Neural crest cell (in vitro differentiated cells): ENCODE measurements at regions not wholly inside any gene's neighbourhood (a gene's known extent, or its start where the extent isn't known, plus 50 kb on each side); places are given as distances from the start of the nearest gene placed in this dataset.

Source experiments
- DNase-seq: peaks from one replicate; pipeline ENCODE4 v3.0.0; 2021; ENCODE audit warnings: low read depth, mixed read lengths, low spot score
- H3K27ac Mint-ChIP-seq: one replicate; pipeline ENCODE4 v1.8.0; 2021; ENCODE audit warnings: mild to moderate bottlenecking, mixed read lengths; ENCODE audit not compliant: unreplicated experiment
- H3K27me3 Mint-ChIP-seq: 2 replicates; pipeline ENCODE4 v1.8.0; 2021; ENCODE audit warnings: low read depth, mild to moderate bottlenecking, mixed read lengths
- H3K36me3 Mint-ChIP-seq: 2 replicates; pipeline ENCODE4 v1.8.0; 2021; ENCODE audit warnings: low read depth, mild to moderate bottlenecking, mixed read lengths
- H3K4me1 Mint-ChIP-seq: 2 replicates; pipeline ENCODE4 v1.8.0; 2021; ENCODE audit warnings: mixed read lengths
- H3K4me3 Mint-ChIP-seq: one replicate; pipeline ENCODE4 v1.8.0; 2021; ENCODE audit warnings: mild to moderate bottlenecking, mixed read lengths
- H3K9me3 Mint-ChIP-seq: 2 replicates; pipeline ENCODE4 v1.8.0; 2021; ENCODE audit warnings: mixed read lengths
- CTCF ChIP-seq: fragments of 200-600 bp; sonication (generic); conservative IDR thresholded peaks from 2 replicates; pipeline ENCODE4 v1.5.0; 2021; ENCODE audit warnings: antibody characterized with exemption, mild to moderate bottlenecking

GRCh38 chr5:17114233-17114632 is 103.2 kb upstream of the BASP1 start:
- DNase-seq = no peak
- Mint-ChIP-seq H3K4me3 (no peak overlapping the region), H3K4me1 (peaks cover 57% of the 10 kb centered on the region), H3K27me3 (no peaks in the 10 kb centered on the region), H3K27ac (no peak overlapping the region), H3K9me3 (no peaks in the 10 kb centered on the region), H3K36me3 (no peaks in the 10 kb centered on the region)
- TF ChIP-seq CTCF = no peak

- no peak for DNase-seq
- no peak overlapping the region for H3K4me3 Mint-ChIP-seq
- H3K36me3 Mint-ChIP-seq = no peaks in the 10 kb centered on the region
- peaks cover 54% of the 10 kb centered on the region for H3K4me1 Mint-ChIP-seq
- TF ChIP-seq CTCF = no peak
- no peaks in the 10 kb centered on the region for H3K9me3 Mint-ChIP-seq
- no peak overlapping the region for H3K27ac Mint-ChIP-seq
- no peaks in the 10 kb centered on the region for H3K27me3 Mint-ChIP-seq
Observed at GRCh38 chr5:17114715-17115599, 102.5 kb upstream of the BASP1 start.

- Mint-ChIP-seq H3K9me3 (no peaks in the 10 kb centered on the region), H3K4me1 (peaks cover 57% of the 10 kb centered on the region), H3K27ac (no peak overlapping the region), H3K27me3 (no peaks in the 10 kb centered on the region), H3K36me3 (no peaks in the 10 kb centered on the region), H3K4me3 (no peak overlapping the region)
- no peak for TF ChIP-seq CTCF
- DNase-seq = no peak
Observed at GRCh38 chr5:17115855-17116254, 101.6 kb upstream of the BASP1 start.

GRCh38 chr5:17118631-17119030 is 98.8 kb upstream of the BASP1 start:
- Mint-ChIP-seq H3K9me3 (no peaks in the 10 kb centered on the region), H3K27me3 (no peaks in the 10 kb centered on the region), H3K4me1 (peaks cover 60% of the 10 kb centered on the region), H3K27ac (peak overlapping the region; percentile 98), H3K36me3 (no peaks in the 10 kb centered on the region), H3K4me3 (peak overlapping the region; percentile 60)
- TF ChIP-seq CTCF = no peak
- no peak for DNase-seq

- no peak overlapping the region for H3K4me3 Mint-ChIP-seq
- H3K36me3 Mint-ChIP-seq = no peaks in the 10 kb centered on the region
- no peaks in the 10 kb centered on the region for H3K9me3 Mint-ChIP-seq
- no peak overlapping the region for H3K27ac Mint-ChIP-seq
- H3K27me3 Mint-ChIP-seq = no peaks in the 10 kb centered on the region
- peaks cover 62% of the 10 kb centered on the region for H3K4me1 Mint-ChIP-seq
- TF ChIP-seq CTCF = no peak
- no peak for DNase-seq
Observed at GRCh38 chr5:17120209-17120608, 97.2 kb upstream of the BASP1 start.
